HCT116 (cell line): ENCODE measurements at regions not wholly inside any gene's neighbourhood (a gene's known extent, or its start where the extent isn't known, plus 50 kb on each side); places are given as distances from the start of the nearest gene placed in this dataset.

ENCODE experiments used
- ATAC-seq: fragments of 200-7000 bp; cut with Tn5 transposase; 2 replicates; pipeline ENCODE4 v1.9.1; 2020; ENCODE audit warnings: mild to moderate bottlenecking, moderate library complexity
- BruUV-seq: library from RNA; stranded (reverse); fragments of 400-500 nt; replicated peaks from 2 replicates; lab custom pipeline; 2021; lab: Mats Ljungman, UMichigan
- CTCF ChIA-PET: fragments of 300-600 bp; sonication (Branson Sonifier 250); formaldehyde crosslinking; loops from one replicate; lab custom pipeline; 2021; ENCODE audit warnings: antibody characterized with exemption; lab: Charles Lee
- POLR2A ChIA-PET: fragments of 300-600, 350-600 bp; sonication (Branson Sonifier 250); formaldehyde crosslinking; loops from one replicate; lab custom pipeline; 2021; ENCODE audit warnings: antibody characterized with exemption; lab: Charles Lee
- RAD21 ChIA-PET, 2 experiments: fragments of 300-600 bp; sonication (Branson Sonifier 250); formaldehyde crosslinking; loops; one replicate each; lab custom pipeline; 2023; ENCODE audit warnings: low total read pairs in 2 of 2; ENCODE audit not compliant: uncharacterized antibody in 2 of 2, unreplicated experiment in 2 of 2, low non-redundant PET in 1 of 2; lab: Charles Lee
- DNase-seq: peaks from one replicate; pipeline ENCODE4 v3.0.0-alpha.2; 2010; ENCODE audit warnings: low read depth, low spot score
- H2AFZ ChIP-seq: fragments of 200-600 bp; shearing (Covaris generic), sonication (generic); 2 replicates; pipeline ENCODE4 v1.6.1; 2017; ENCODE audit warnings: low read depth, mixed run types, mixed read lengths, antibody characterized with exemption, low read length; ENCODE audit not compliant: poor library complexity, severe bottlenecking
- H3K27ac ChIP-seq: 2 replicates; pipeline ENCODE4 v1.5.1; 2012; ENCODE audit warnings: low read depth, low read length
- H3K27me3 ChIP-seq: fragments of 200-600 bp; sonication (generic); 2 replicates; pipeline ENCODE4 v1.6.1; 2016; ENCODE audit warnings: mixed run types, low read length, mixed read lengths; ENCODE audit not compliant: insufficient read depth
- H3K36me3 ChIP-seq, 2 experiments: fragments of 200-500 bp in 1 of 2; fragments of 200-600 bp in 1 of 2; sonication (Bioruptor generic) in 1 of 2; sonication (generic) in 1 of 2; 2 replicates each; pipeline versions ENCODE4 v1.5.1 to v1.6.1; 2014 to 2016; ENCODE audit warnings: low read length in 2 of 2, inconsistent platforms in 1 of 2, mixed read lengths in 1 of 2, mixed run types in 1 of 2; ENCODE audit not compliant: insufficient read depth in 2 of 2, control insufficient read depth in 1 of 2
- H3K4me1 ChIP-seq, 2 experiments: fragments of 200-600 bp in 1 of 2; sonication (generic) in 1 of 2; 2 replicates each; pipeline versions ENCODE4 v1.5.1 to v1.6.1; 2012 to 2017; ENCODE audit warnings: low read length in 2 of 2, inconsistent platforms in 1 of 2, mild to moderate bottlenecking in 1 of 2, mixed read lengths in 1 of 2, mixed run types in 1 of 2, moderate library complexity in 1 of 2; ENCODE audit not compliant: insufficient read depth in 2 of 2, control insufficient read depth in 1 of 2
- H3K4me2 ChIP-seq: fragments of 200-600 bp; sonication (generic); 2 replicates; pipeline ENCODE4 v1.6.1; 2017; ENCODE audit warnings: mixed run types, low read length, mixed read lengths
- H3K4me3 ChIP-seq, 2 experiments: fragments of 200-600 bp in 1 of 2; sonication (generic) in 1 of 2; replicated peaks in 1 of 2; 2 replicates each; pipeline ENCODE4 v1.5.1; 2011 to 2016; ENCODE audit warnings: low read length in 2 of 2, control low read depth in 1 of 2, low read depth in 1 of 2, mild to moderate bottlenecking in 1 of 2, mixed read lengths in 1 of 2, mixed run types in 1 of 2
- H3K79me2 ChIP-seq: fragments of 200-600 bp; sonication (generic); 2 replicates; pipeline ENCODE4 v1.6.1; 2017; ENCODE audit warnings: mild to moderate bottlenecking, mixed run types, low read length, moderate library complexity, mixed read lengths; ENCODE audit not compliant: insufficient read depth
- H3K9ac ChIP-seq: fragments of 200-600 bp; sonication (generic); 2 replicates; pipeline ENCODE4 v1.6.1; 2016; ENCODE audit warnings: low read length, mixed read lengths
- H3K9me2 ChIP-seq: fragments of 200-600 bp; sonication (generic), shearing (Covaris generic); 2 replicates; pipeline ENCODE4 v1.6.1; 2017; ENCODE audit warnings: mixed run types, mild to moderate bottlenecking, moderate library complexity; ENCODE audit not compliant: insufficient read depth
- H3K9me3 ChIP-seq, 2 experiments: fragments of 200-500 bp in 1 of 2; fragments of 200-600 bp in 1 of 2; sonication (Bioruptor generic) in 1 of 2; sonication (generic) in 1 of 2; 2 replicates each; pipeline ENCODE4 v1.6.1; 2014 to 2017; ENCODE audit warnings: low read length in 2 of 2, mixed read lengths in 2 of 2, inconsistent platforms in 1 of 2, low read depth in 1 of 2, mild to moderate bottlenecking in 1 of 2, mixed run types in 1 of 2, moderate library complexity in 1 of 2; ENCODE audit not compliant: control insufficient read depth in 1 of 2, insufficient read depth in 1 of 2
- H4K20me1 ChIP-seq: fragments of 200-600 bp; sonication (generic), shearing (Covaris generic); 2 replicates; pipeline ENCODE4 v1.6.1; 2017; ENCODE audit warnings: mixed run types, mild to moderate bottlenecking, moderate library complexity; ENCODE audit not compliant: insufficient read depth
- CBX3 ChIP-seq: IDR thresholded peaks from 2 replicates; pipeline ENCODE4 v1.6.1; 2012; ENCODE audit warnings: low read depth
- CTCF ChIP-seq, 3 experiments: fragments of 200-600 bp in 1 of 3; sonication (generic) in 1 of 3; IDR thresholded peaks in 2 of 3; conservative IDR thresholded peaks in 1 of 3; 2 replicates each; pipeline ENCODE4 v1.5.1; 2012 to 2017; ENCODE audit warnings: low read depth in 2 of 3, low read length in 2 of 3, antibody characterized with exemption in 1 of 3, borderline replicate concordance in 1 of 3, control low read depth in 1 of 3, mild to moderate bottlenecking in 1 of 3, mixed read lengths in 1 of 3, mixed run types in 1 of 3, moderate library complexity in 1 of 3; ENCODE audit not compliant: insufficient read depth in 1 of 3
- EGR1 ChIP-seq: IDR thresholded peaks from 2 replicates; pipeline ENCODE4 v1.6.1; 2012; ENCODE audit warnings: low read depth
- EZH2phosphoT487 ChIP-seq: fragments of 200-600 bp; IDR thresholded peaks from 2 replicates; pipeline ENCODE4 v1.6.1; 2018; ENCODE audit warnings: antibody characterized with exemption, borderline replicate concordance
- FOSL1 ChIP-seq: IDR thresholded peaks from 2 replicates; pipeline ENCODE4 v1.6.1; 2012; ENCODE audit warnings: low read depth
- JUND ChIP-seq: IDR thresholded peaks from 2 replicates; pipeline ENCODE4 v1.6.1; 2012
- POLR2A ChIP-seq: IDR thresholded peaks from 2 replicates; pipeline ENCODE4 v1.7.0; 2011; ENCODE audit warnings: borderline replicate concordance; ENCODE audit not compliant: insufficient read depth, insufficient read length; ENCODE audit errors: extremely low read depth
- RAD21 ChIP-seq: IDR thresholded peaks from 2 replicates; pipeline ENCODE4 v1.6.1; 2012; ENCODE audit warnings: low read depth, mild to moderate bottlenecking
- SIN3A ChIP-seq: IDR thresholded peaks from 2 replicates; pipeline ENCODE4 v1.6.1; 2012; ENCODE audit warnings: low read depth
- SP1 ChIP-seq: IDR thresholded peaks from 2 replicates; pipeline ENCODE4 v1.6.1; 2012; ENCODE audit warnings: low read depth
- TCF7L2 ChIP-seq: IDR thresholded peaks from 2 replicates; pipeline ENCODE4 v1.7.0; 2011; ENCODE audit warnings: borderline replicate concordance, inconsistent platforms; ENCODE audit not compliant: insufficient read depth, insufficient read length; ENCODE audit errors: extremely low read depth
- YY1 ChIP-seq: IDR thresholded peaks from 2 replicates; pipeline ENCODE4 v1.6.1; 2011; ENCODE audit warnings: low read length, low read depth, moderate library complexity, mild to moderate bottlenecking; ENCODE audit not compliant: insufficient replicate concordance; ENCODE audit errors: extremely low read depth
- ZNF274 ChIP-seq: fragments of 200-500 bp; sonication (Bioruptor generic); IDR thresholded peaks from 2 replicates; pipeline ENCODE4 v1.6.1; 2014; ENCODE audit warnings: mild to moderate bottlenecking, low read depth, low read length, inconsistent platforms
- intact Hi-C: fragments of 100-400 bp; cut with micrococcal nuclease; formaldehyde crosslinking; loops from 2 replicates; pipeline ENCODE4 v1.10.0; 2022
- TF ChIP-seq, protein P1 (sequence below): IDR thresholded peaks from 2 replicates; pipeline ENCODE4 v1.6.1; 2012; ENCODE audit warnings: low read depth

- Histone ChIP-seq H3K79me2 (no peaks in the 10 kb centered on the region), H3K9ac (no peak overlapping the region), H3K4me3 (no peak overlapping the region), H3K4me2 (no peak overlapping the region), H3K4me1 (no peaks in the 10 kb centered on the region), H3K27ac (no peak overlapping the region), H3K9me2 (no peaks in the 10 kb centered on the region; the same call in 1 of the 2 replicates), H2AFZ (no peak overlapping the region), H3K36me3 (no peaks in the 10 kb centered on the region), H4K20me1 (no peaks in the 10 kb centered on the region), H3K9me3 (no peaks in the 10 kb centered on the region), H3K27me3 (no peaks in the 10 kb centered on the region)
- ChIA-PET RAD21 (no interaction called here), POLR2A (no interaction called here), CTCF (no interaction called here)
- ATAC-seq = no peak
- BruUV-seq = no TSS peak
- TF ChIP-seq, protein P1, sequence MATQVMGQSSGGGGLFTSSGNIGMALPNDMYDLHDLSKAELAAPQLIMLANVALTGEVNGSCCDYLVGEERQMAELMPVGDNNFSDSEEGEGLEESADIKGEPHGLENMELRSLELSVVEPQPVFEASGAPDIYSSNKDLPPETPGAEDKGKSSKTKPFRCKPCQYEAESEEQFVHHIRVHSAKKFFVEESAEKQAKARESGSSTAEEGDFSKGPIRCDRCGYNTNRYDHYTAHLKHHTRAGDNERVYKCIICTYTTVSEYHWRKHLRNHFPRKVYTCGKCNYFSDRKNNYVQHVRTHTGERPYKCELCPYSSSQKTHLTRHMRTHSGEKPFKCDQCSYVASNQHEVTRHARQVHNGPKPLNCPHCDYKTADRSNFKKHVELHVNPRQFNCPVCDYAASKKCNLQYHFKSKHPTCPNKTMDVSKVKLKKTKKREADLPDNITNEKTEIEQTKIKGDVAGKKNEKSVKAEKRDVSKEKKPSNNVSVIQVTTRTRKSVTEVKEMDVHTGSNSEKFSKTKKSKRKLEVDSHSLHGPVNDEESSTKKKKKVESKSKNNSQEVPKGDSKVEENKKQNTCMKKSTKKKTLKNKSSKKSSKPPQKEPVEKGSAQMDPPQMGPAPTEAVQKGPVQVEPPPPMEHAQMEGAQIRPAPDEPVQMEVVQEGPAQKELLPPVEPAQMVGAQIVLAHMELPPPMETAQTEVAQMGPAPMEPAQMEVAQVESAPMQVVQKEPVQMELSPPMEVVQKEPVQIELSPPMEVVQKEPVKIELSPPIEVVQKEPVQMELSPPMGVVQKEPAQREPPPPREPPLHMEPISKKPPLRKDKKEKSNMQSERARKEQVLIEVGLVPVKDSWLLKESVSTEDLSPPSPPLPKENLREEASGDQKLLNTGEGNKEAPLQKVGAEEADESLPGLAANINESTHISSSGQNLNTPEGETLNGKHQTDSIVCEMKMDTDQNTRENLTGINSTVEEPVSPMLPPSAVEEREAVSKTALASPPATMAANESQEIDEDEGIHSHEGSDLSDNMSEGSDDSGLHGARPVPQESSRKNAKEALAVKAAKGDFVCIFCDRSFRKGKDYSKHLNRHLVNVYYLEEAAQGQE = no peak
- TF ChIP-seq EGR1 (no peak), RAD21 (no peak), POLR2A (no peak), YY1 (no peak), TCF7L2 (no peak), ZNF274 (no peak), CTCF (IDR thresholded peaks at IDR 0.05 in 2 of 3, conservative IDR thresholded peaks at IDR 0.05 in 1 of 3; ENCODE audit: borderline replicate concordance in 1 of 3, insufficient read depth in 1 of 3, low read depth in 2 of 3, low read length in 2 of 3) (no peak), FOSL1 (no peak), JUND (no peak), SIN3A (no peak), EZH2phosphoT487 (no peak), CBX3 (no peak), SP1 (no peak)
- DNase-seq = no peak
- intact Hi-C loops = no loop called here
Observed at GRCh38 chr7:16015981-16016380, 329.5 kb upstream of the MEOX2 start.
